Neural progenitor cell (in vitro differentiated cells): ENCODE measurements at regions not wholly inside any gene's neighbourhood (a gene's known extent, or its start where the extent isn't known, plus 50 kb on each side); places are given as distances from the start of the nearest gene placed in this dataset.

Experiments
- DNase-seq: peaks from one replicate; pipeline ENCODE4 v3.0.0-alpha.2; 2016; ENCODE audit warnings: low spot score
- H2AFZ ChIP-seq: fragments of 200-600 bp; sonication (generic); replicated peaks from 2 replicates; pipeline ENCODE4 v1.6.1; 2016; ENCODE audit warnings: antibody characterized with exemption
- H3F3A ChIP-seq: fragments of 200-600 bp; sonication (generic); 2 replicates; pipeline ENCODE4 v1.6.1; 2016; ENCODE audit warnings: antibody characterized with exemption, low read depth
- H3K27ac ChIP-seq: fragments of 200-600 bp; sonication (generic); 2 replicates; pipeline ENCODE4 v1.5.1; 2016; ENCODE audit warnings: mild to moderate bottlenecking
- H3K27me3 ChIP-seq: fragments of 200-600 bp; sonication (generic); 2 replicates; pipeline ENCODE4 v1.6.1; 2016; ENCODE audit warnings: mild to moderate bottlenecking, moderate library complexity
- H3K36me3 ChIP-seq: fragments of 200-600 bp; sonication (generic); 2 replicates; pipeline ENCODE4 v1.5.1; 2016
- H3K4me1 ChIP-seq: fragments of 200-600 bp; sonication (generic); 2 replicates; pipeline ENCODE4 v1.6.1; 2016; ENCODE audit warnings: mixed run types
- H3K4me2 ChIP-seq: fragments of 200-600 bp; sonication (generic); 2 replicates; pipeline ENCODE4 v1.6.1; 2016
- H3K4me3 ChIP-seq: fragments of 200-600 bp; sonication (generic); 2 replicates; pipeline ENCODE4 v1.5.1; 2016
- H3K79me2 ChIP-seq: fragments of 200-600 bp; sonication (generic); 2 replicates; pipeline ENCODE4 v1.6.1; 2016; ENCODE audit warnings: low read depth
- H3K9ac ChIP-seq: fragments of 200-600 bp; sonication (generic); 2 replicates; pipeline ENCODE4 v1.6.1; 2016
- H3K9me3 ChIP-seq: fragments of 200-600 bp; sonication (generic); 2 replicates; pipeline ENCODE4 v1.5.1; 2016; ENCODE audit warnings: low read depth
- H4K20me1 ChIP-seq: fragments of 200-600 bp; sonication (generic); 2 replicates; pipeline ENCODE4 v1.6.1; 2016; ENCODE audit warnings: low read depth
- H3K27ac Mint-ChIP-seq: 3 replicates; pipeline ENCODE4 v1.8.0; 2021; ENCODE audit warnings: mixed read lengths
- H3K27me3 Mint-ChIP-seq: 2 replicates; pipeline ENCODE4 v1.8.0; 2022; ENCODE audit warnings: low read depth, mild to moderate bottlenecking, inconsistent platforms, moderate library complexity, mixed read lengths; ENCODE audit not compliant: insufficient read depth
- H3K36me3 Mint-ChIP-seq: 3 replicates; pipeline ENCODE4 v1.8.0; 2021; ENCODE audit warnings: mixed read lengths
- H3K4me1 Mint-ChIP-seq: 3 replicates; pipeline ENCODE4 v1.8.0; 2021; ENCODE audit warnings: mixed read lengths
- H3K4me3 Mint-ChIP-seq: 3 replicates; pipeline ENCODE4 v1.8.0; 2021; ENCODE audit warnings: mild to moderate bottlenecking, moderate library complexity, mixed read lengths
- H3K9me3 Mint-ChIP-seq: 3 replicates; pipeline ENCODE4 v1.8.0; 2020; ENCODE audit warnings: mixed read lengths
- CTCF ChIP-seq: fragments of 200-600 bp; sonication (generic); IDR thresholded peaks from 2 replicates; pipeline ENCODE4 v1.5.1; 2017; ENCODE audit warnings: antibody characterized with exemption, mild to moderate bottlenecking
- EZH2 ChIP-seq: fragments of 200-600 bp; sonication (generic); IDR thresholded peaks from 2 replicates; pipeline ENCODE4 v1.6.1; 2017; ENCODE audit warnings: antibody characterized with exemption, mild to moderate bottlenecking, moderate library complexity
- EZH2phosphoT487 ChIP-seq: fragments of 200-600 bp; sonication (generic); IDR thresholded peaks from 2 replicates; pipeline ENCODE4 v1.6.1; 2017; ENCODE audit warnings: antibody characterized with exemption

GRCh38 chr15:62760538-62760937 lies 282.0 kb upstream of the TPM1 start:
- no peaks in the 10 kb centered on the region for H3K9me3 Mint-ChIP-seq
- Histone ChIP-seq H3F3A (peaks cover 28% of the 10 kb centered on the region), H3K9me3 (no peaks in the 10 kb centered on the region), H3K79me2 (no peaks in the 10 kb centered on the region), H3K4me1 (peaks cover 31% of the 10 kb centered on the region), H3K4me2 (no peak overlapping the region), H3K36me3 (no peaks in the 10 kb centered on the region), H3K27me3 (peaks cover 25% of the 10 kb centered on the region), H3K9ac (no peak overlapping the region), H4K20me1 (peaks cover 27% of the 10 kb centered on the region), H2AFZ (no peak overlapping the region), H3K4me3 (no peak overlapping the region), H3K27ac (no peak overlapping the region)
- peaks cover 55% of the 10 kb centered on the region for H3K4me1 Mint-ChIP-seq
- no peak for DNase-seq
- peaks cover 22% of the 10 kb centered on the region for H3K36me3 Mint-ChIP-seq
- no peak for TF ChIP-seq CTCF
- no peak for TF ChIP-seq EZH2
- TF ChIP-seq EZH2phosphoT487, result no peak
- no peak overlapping the region for H3K4me3 Mint-ChIP-seq
- H3K27ac Mint-ChIP-seq, result no peak overlapping the region
- peaks cover 2% of the 10 kb centered on the region for H3K27me3 Mint-ChIP-seq

- Histone ChIP-seq H3K27me3 (no peaks in the 10 kb centered on the region), H3K27ac (no peak overlapping the region), H3F3A (no peaks in the 10 kb centered on the region), H3K79me2 (no peaks in the 10 kb centered on the region), H3K36me3 (no peaks in the 10 kb centered on the region), H2AFZ (no peak overlapping the region), H3K9me3 (no peaks in the 10 kb centered on the region), H3K4me3 (no peak overlapping the region), H3K4me2 (no peak overlapping the region), H3K9ac (no peak overlapping the region), H4K20me1 (no peaks in the 10 kb centered on the region), H3K4me1 (no peaks in the 10 kb centered on the region)
- no peak for DNase-seq
- Mint-ChIP-seq H3K36me3 (peaks cover 25% of the 10 kb centered on the region), H3K27ac (no peak overlapping the region), H3K27me3 (peaks cover 3% of the 10 kb centered on the region), H3K9me3 (no peaks in the 10 kb centered on the region), H3K4me3 (no peak overlapping the region), H3K4me1 (peaks cover 18% of the 10 kb centered on the region)
- TF ChIP-seq EZH2phosphoT487 (no peak), EZH2 (no peak), CTCF (no peak)
Observed at GRCh38 chr15:62765916-62766315, 276.6 kb upstream of the TPM1 start.

- Mint-ChIP-seq H3K36me3 (peaks cover 18% of the 10 kb centered on the region), H3K27me3 (peaks cover 3% of the 10 kb centered on the region), H3K4me1 (peaks cover 12% of the 10 kb centered on the region), H3K4me3 (no peak overlapping the region), H3K27ac (no peak overlapping the region), H3K9me3 (no peaks in the 10 kb centered on the region)
- Histone ChIP-seq H3F3A (no peaks in the 10 kb centered on the region), H3K27ac (no peak overlapping the region), H3K9me3 (no peaks in the 10 kb centered on the region), H4K20me1 (no peaks in the 10 kb centered on the region), H2AFZ (no peak overlapping the region), H3K4me1 (no peaks in the 10 kb centered on the region), H3K4me2 (no peak overlapping the region), H3K27me3 (no peaks in the 10 kb centered on the region), H3K79me2 (no peaks in the 10 kb centered on the region), H3K4me3 (no peak overlapping the region), H3K9ac (no peak overlapping the region), H3K36me3 (no peaks in the 10 kb centered on the region)
- DNase-seq, result no peak
- TF ChIP-seq EZH2phosphoT487 (no peak), CTCF (no peak), EZH2 (no peak)
Observed at GRCh38 chr15:62766599-62766998, 275.9 kb upstream of the TPM1 start.

GRCh38 chr15:62769604-62770003 lies 272.9 kb upstream of the TPM1 start:
- H3K4me1 ChIP-seq, result no peaks in the 10 kb centered on the region
- no peak overlapping the region for H3K4me2 ChIP-seq
- no peaks in the 10 kb centered on the region for H3K79me2 ChIP-seq
- no peak overlapping the region for H2AFZ ChIP-seq
- no peaks in the 10 kb centered on the region for H3K36me3 ChIP-seq
- no peak for TF ChIP-seq EZH2phosphoT487
- TF ChIP-seq CTCF, result no peak
- TF ChIP-seq EZH2, result no peak
- Mint-ChIP-seq H3K9me3 (no peaks in the 10 kb centered on the region), H3K4me3 (no peak overlapping the region), H3K36me3 (peaks cover 8% of the 10 kb centered on the region), H3K27me3 (peaks cover 2% of the 10 kb centered on the region), H3K4me1 (peaks cover 11% of the 10 kb centered on the region), H3K27ac (no peak overlapping the region)
- no peaks in the 10 kb centered on the region for H3K27me3 ChIP-seq
- no peaks in the 10 kb centered on the region for H3K9me3 ChIP-seq
- no peaks in the 10 kb centered on the region for H4K20me1 ChIP-seq
- H3F3A ChIP-seq, result no peaks in the 10 kb centered on the region
- no peak overlapping the region for H3K27ac ChIP-seq
- no peak for DNase-seq
- H3K9ac ChIP-seq, result no peak overlapping the region
- H3K4me3 ChIP-seq, result no peak overlapping the region
